ENCODE measurements at regions not wholly inside any gene's neighbourhood (a gene's known extent, or its start where the extent isn't known, plus 50 kb on each side); places are given as distances from the start of the nearest gene placed in this dataset.

DNA sequence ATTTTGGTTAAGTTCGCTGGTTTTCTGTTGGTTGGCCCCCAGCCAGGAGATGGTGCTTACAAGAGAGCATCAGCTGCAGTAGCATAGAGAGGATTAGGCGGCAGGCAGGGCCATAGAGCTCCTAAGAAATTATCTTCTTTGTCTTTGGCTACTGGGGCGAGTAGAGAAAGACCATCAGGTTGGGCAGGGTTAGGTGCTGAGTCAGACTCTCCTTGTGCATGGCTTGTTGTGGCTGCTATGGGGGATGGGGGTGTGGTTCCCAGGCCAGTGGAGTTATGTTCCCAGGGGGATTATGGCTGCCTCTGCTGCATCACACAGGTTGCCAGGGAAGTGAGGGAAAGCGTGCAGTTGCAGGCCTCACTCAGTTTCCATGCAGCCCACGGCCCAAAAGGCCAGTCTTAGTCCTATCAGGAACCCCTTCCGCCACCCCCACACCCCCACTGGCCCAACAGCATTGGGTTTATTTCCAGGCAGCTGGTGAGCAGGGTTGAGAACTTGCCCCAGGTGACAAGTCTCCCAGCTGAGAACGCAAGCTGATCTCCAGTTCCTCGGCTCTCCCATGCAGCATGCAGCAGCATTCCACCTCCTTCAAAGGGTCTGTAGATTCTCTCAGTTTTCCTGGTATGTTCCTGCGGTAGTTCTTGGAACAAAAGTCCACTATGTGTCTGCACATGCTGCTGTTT lies 243.7 kb downstream of the UTRN start (continued):
- TF ChIP-seq, protein P1, sequence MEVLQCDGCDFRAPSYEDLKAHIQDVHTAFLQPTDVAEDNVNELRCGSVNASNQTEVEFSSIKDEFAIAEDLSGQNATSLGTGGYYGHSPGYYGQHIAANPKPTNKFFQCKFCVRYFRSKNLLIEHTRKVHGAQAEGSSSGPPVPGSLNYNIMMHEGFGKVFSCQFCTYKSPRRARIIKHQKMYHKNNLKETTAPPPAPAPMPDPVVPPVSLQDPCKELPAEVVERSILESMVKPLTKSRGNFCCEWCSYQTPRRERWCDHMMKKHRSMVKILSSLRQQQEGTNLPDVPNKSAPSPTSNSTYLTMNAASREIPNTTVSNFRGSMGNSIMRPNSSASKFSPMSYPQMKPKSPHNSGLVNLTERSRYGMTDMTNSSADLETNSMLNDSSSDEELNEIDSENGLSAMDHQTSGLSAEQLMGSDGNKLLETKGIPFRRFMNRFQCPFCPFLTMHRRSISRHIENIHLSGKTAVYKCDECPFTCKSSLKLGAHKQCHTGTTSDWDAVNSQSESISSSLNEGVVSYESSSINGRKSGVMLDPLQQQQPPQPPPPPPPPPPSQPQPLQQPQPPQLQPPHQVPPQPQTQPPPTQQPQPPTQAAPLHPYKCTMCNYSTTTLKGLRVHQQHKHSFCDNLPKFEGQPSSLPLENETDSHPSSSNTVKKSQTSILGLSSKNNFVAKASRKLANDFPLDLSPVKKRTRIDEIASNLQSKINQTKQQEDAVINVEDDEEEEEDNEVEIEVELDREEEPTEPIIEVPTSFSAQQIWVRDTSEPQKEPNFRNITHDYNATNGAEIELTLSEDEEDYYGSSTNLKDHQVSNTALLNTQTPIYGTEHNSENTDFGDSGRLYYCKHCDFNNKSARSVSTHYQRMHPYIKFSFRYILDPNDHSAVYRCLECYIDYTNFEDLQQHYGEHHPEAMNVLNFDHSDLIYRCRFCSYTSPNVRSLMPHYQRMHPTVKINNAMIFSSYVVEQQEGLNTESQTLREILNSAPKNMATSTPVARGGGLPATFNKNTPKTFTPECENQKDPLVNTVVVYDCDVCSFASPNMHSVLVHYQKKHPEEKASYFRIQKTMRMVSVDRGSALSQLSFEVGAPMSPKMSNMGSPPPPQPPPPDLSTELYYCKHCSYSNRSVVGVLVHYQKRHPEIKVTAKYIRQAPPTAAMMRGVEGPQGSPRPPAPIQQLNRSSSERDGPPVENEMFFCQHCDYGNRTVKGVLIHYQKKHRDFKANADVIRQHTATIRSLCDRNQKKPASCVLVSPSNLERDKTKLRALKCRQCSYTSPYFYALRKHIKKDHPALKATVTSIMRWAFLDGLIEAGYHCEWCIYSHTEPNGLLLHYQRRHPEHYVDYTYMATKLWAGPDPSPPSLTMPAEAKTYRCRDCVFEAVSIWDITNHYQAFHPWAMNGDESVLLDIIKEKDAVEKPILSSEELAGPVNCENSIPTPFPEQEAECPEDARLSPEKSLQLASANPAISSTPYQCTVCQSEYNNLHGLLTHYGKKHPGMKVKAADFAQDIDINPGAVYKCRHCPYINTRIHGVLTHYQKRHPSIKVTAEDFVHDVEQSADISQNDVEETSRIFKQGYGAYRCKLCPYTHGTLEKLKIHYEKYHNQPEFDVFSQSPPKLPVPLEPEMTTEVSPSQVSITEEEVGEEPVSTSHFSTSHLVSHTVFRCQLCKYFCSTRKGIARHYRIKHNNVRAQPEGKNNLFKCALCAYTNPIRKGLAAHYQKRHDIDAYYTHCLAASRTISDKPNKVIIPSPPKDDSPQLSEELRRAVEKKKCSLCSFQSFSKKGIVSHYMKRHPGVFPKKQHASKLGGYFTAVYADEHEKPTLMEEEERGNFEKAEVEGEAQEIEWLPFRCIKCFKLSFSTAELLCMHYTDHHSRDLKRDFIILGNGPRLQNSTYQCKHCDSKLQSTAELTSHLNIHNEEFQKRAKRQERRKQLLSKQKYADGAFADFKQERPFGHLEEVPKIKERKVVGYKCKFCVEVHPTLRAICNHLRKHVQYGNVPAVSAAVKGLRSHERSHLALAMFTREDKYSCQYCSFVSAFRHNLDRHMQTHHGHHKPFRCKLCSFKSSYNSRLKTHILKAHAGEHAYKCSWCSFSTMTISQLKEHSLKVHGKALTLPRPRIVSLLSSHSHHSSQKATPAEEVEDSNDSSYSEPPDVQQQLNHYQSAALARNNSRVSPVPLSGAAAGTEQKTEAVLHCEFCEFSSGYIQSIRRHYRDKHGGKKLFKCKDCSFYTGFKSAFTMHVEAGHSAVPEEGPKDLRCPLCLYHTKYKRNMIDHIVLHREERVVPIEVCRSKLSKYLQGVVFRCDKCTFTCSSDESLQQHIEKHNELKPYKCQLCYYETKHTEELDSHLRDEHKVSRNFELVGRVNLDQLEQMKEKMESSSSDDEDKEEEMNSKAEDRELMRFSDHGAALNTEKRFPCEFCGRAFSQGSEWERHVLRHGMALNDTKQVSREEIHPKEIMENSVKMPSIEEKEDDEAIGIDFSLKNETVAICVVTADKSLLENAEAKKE (CRISPR knock-in tag; IDR thresholded peaks at IDR 0.05) = no peak

DNA sequence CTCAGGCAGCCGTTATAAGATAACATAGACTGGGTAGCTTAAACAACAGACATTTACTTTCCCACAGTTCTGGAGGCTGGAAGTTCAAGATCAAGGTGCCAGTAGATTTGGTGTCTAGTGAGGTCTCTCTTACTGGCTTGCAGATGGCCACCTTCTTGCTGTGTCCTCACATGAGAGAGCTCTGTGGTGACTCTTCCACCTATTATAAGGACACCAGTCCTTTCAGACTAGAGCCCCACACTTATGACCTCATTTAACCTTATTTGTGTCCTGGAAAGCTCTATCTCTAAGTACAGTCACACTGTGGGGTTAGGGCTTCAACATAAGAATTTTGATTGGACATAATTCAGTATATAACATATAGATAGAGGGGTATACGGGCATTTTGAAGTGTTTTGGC lies 245.0 kb downstream of the UTRN start:
- Histone ChIP-seq H3K27ac (ENCODE audit: low read depth) (no peak overlapping the region), H2AFZ (no peak overlapping the region), H3K4me3 (no peak overlapping the region), H4K20me1 (replicated peaks; ENCODE audit: insufficient read depth) (no peaks in the 10 kb centered on the region), H3K4me1 (ENCODE audit: insufficient read depth) (0 out of 2 replicates have a peak, but pooled peaks cover 5% of the 10 kb centered on the region), H3K79me2 (replicated peaks; ENCODE audit: insufficient read depth) (no peaks in the 10 kb centered on the region), H3K27me3 (ENCODE audit: insufficient read depth) (no peaks in the 10 kb centered on the region), H3K9me2 (ENCODE audit: insufficient read depth) (0 out of 2 replicates have a peak, but pooled peaks cover 4% of the 10 kb centered on the region), H3K4me2 (no peak overlapping the region), H3F3A (replicated peaks; ENCODE audit: low read depth) (no peaks in the 10 kb centered on the region), H3K36me3 (ENCODE audit: insufficient read depth) (0 out of 2 replicates have a peak, but pooled peaks cover 3% of the 10 kb centered on the region)
- Mint-ChIP-seq H3K27ac (no peak overlapping the region), H3K27me3 (ENCODE audit: insufficient read depth, low read depth, poor library complexity) (no peaks in the 10 kb centered on the region), H3K9me3 (no peaks in the 10 kb centered on the region), H3K4me3 (no peak overlapping the region), H3K4me1 (peaks cover 12% of the 10 kb centered on the region; the same call in 2 of the 3 replicates), H3K36me3 (ENCODE audit: low read depth) (peaks cover 27% of the 10 kb centered on the region)
- DNase-seq (ENCODE audit: low spot score) = no peak
- ATAC-seq = no peak
- TF ChIP-seq STAT1 (IDR thresholded peaks at IDR 0.05; ENCODE audit: unreplicated experiment) = no peak
- TF ChIP-seq REST (IDR thresholded peaks at IDR 0.05; ENCODE audit: unreplicated experiment) = no peak
- TF ChIP-seq POLR2AphosphoS5 (IDR thresholded peaks at IDR 0.05; ENCODE audit: low read depth) = no peak
- TF ChIP-seq EZH2 (IDR thresholded peaks at IDR 0.05; ENCODE audit: low read depth, unreplicated experiment) = no peak
- TF ChIP-seq, protein P2, sequence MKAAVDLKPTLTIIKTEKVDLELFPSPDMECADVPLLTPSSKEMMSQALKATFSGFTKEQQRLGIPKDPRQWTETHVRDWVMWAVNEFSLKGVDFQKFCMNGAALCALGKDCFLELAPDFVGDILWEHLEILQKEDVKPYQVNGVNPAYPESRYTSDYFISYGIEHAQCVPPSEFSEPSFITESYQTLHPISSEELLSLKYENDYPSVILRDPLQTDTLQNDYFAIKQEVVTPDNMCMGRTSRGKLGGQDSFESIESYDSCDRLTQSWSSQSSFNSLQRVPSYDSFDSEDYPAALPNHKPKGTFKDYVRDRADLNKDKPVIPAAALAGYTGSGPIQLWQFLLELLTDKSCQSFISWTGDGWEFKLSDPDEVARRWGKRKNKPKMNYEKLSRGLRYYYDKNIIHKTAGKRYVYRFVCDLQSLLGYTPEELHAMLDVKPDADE (IDR thresholded peaks at IDR 0.05) = no peak
- TF ChIP-seq ZNF114 (CRISPR knock-in tag; IDR thresholded peaks at IDR 0.05) = no peak
- TF ChIP-seq NANOG (IDR thresholded peaks at IDR 0.05; ENCODE audit: borderline replicate concordance) = no peak
- TF ChIP-seq EZH2phosphoT487 (IDR thresholded peaks at IDR 0.05; ENCODE audit: unreplicated experiment) = no peak

Measured in GM23338 (cell line).